Prostate gland (tissue), 2 donors: ENCODE measurements at regions not wholly inside any gene's neighbourhood (a gene's known extent, or its start where the extent isn't known, plus 50 kb on each side); places are given as distances from the start of the nearest gene placed in this dataset.
A peak's percentile ranks its signal among the peaks of the same experiment; 100 is the strongest.
"Not testable (repeated sequence)": the region's sequence is repeated elsewhere in the genome, so short reads cannot be mapped to it uniquely, and the experiment has no call there.

Experiments
- DNase-seq: peaks from one replicate; pipeline ENCODE4 v3.0.0-alpha.2; 2019; ENCODE audit warnings: low spot score
- H3K27ac ChIP-seq, 2 donors: fragments of 200-600 bp; sonication (generic); 2 replicates each; pipeline ENCODE4 v1.5.1; 2017 to 2019
- H3K27me3 ChIP-seq: fragments of 200-600 bp; sonication (generic); replicated peaks from 2 replicates; pipeline ENCODE4 v1.5.1; 2019; ENCODE audit not compliant: insufficient read depth
- H3K36me3 ChIP-seq, 2 donors: fragments of 200-600 bp; sonication (generic); 1 replicate in 1 of 2; 2 replicates in 1 of 2; pipeline versions ENCODE4 v1.5.1 to v1.8.1; 2017 to 2019
- H3K4me1 ChIP-seq: fragments of 200-600 bp; sonication (generic); replicated peaks from 2 replicates; pipeline ENCODE4 v1.5.1; 2019
- H3K4me3 ChIP-seq, 2 donors: fragments of 200-600 bp; sonication (generic); 2 replicates each; pipeline ENCODE4 v1.5.1; 2017 to 2019
- H3K9me3 ChIP-seq: fragments of 200-600 bp; sonication (generic); 2 replicates; pipeline ENCODE4 v1.5.1; 2017
- CTCF ChIP-seq, 4 experiments: fragments of 200-600 bp in 2 of 4; fragments of 450-650 bp in 2 of 4; sonication (generic) in 2 of 4; IDR thresholded peaks; 1 replicate in 3 of 4; 2 replicates in 1 of 4; pipeline ENCODE4 v1.5.1; 2016 to 2019; ENCODE audit warnings: antibody characterized with exemption in 4 of 4, mild to moderate bottlenecking in 2 of 4, moderate library complexity in 2 of 4
- POLR2A ChIP-seq: fragments of 450-650 bp; IDR thresholded peaks from one replicate; pipeline ENCODE4 v1.6.1; 2016; ENCODE audit warnings: antibody characterized with exemption, mild to moderate bottlenecking
- POLR2AphosphoS5 ChIP-seq: sonication (generic); formaldehyde crosslinking; IDR thresholded peaks from one replicate; pipeline ENCODE4 v1.6.1; 2017; ENCODE audit warnings: antibody characterized with exemption
- WGBS: methylation state at CpG from one replicate; pipeline ENCODE4 v1.1.5; 2018; 5-methylcytosine and 5-hydroxymethylcytosine counted together
- intact Hi-C: fragments of 100-400 bp; cut with DNase I; formaldehyde crosslinking; loops from one replicate; pipeline ENCODE4 v1.14.2; 2022

DNA sequence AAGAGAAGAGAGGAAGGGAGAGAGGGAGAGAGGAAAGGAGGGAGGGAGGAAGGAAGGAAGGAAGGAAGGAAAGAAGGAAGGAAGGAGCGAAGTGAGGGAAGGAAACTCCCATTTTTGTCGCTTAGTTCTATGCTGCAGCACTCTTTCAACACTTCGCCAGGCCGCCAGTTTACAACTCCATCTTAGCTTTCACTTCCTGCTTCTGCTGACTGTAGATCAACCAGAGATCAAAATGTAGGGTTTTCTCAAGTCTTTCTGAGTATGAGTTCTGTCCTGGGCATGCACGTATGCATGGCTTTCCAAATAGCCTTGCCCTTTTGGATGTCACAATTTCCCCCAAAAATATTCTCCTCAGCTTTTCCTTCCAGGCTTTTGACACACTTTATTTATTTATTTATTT, 723.4 kb downstream of the TRHDE start:
- no peak for DNase-seq
- 87% methylated on average over 5 of the region's 5 CpGs for WGBS
- Histone ChIP-seq H3K9me3 (no peaks in the 10 kb centered on the region), H3K36me3 (no peaks in the 10 kb centered on the region), H3K27ac (no peak overlapping the region), H3K27me3 (no peaks in the 10 kb centered on the region), H3K4me3 (no peak overlapping the region), H3K4me1 (no peaks in the 10 kb centered on the region)
- TF ChIP-seq POLR2AphosphoS5, result no peak
- no peak for TF ChIP-seq POLR2A
- no peak for TF ChIP-seq CTCF (IDR thresholded peaks at IDR 0.05)
- intact Hi-C loops, result no loop called here

- intact Hi-C loops, DNase-seq, H3K27me3 ChIP-seq, H3K4me1 ChIP-seq, H3K4me3 ChIP-seq, H3K36me3 ChIP-seq, H3K27ac ChIP-seq, H3K9me3 ChIP-seq: not testable (repeated sequence)
- 51% methylated on average over 3 of the region's 3 CpGs for WGBS
Measured at GRCh38 chr12:73001806-73002205, 729.6 kb downstream of the TRHDE start.

DNA sequence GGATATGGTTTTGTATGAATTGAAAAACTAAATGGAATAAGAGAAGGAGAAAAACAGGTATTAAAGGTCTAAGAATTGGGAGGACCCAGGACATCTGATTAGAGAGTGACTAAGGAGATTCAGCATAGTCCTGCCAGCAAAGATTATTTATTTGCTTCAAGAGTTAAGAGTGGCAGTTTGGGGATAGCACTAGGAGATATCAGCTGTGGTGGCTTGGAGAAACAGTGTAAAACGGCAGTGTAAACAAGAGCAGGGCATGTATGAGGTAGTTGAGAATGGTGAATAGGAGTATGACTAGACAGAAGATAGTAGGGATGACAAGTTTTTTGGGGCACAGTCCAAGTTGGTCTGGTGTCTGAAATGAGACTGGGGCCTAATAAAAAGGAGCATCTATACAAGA, 730.3 kb downstream of the TRHDE start:
- DNase-seq, H3K4me3 ChIP-seq, H3K4me1 ChIP-seq, H3K27me3 ChIP-seq, intact Hi-C loops, H3K36me3 ChIP-seq, H3K9me3 ChIP-seq, H3K27ac ChIP-seq: not testable (repeated sequence)
- 56% methylated on average over 1 of the region's 1 CpG for WGBS

- H3K4me3 ChIP-seq, DNase-seq, H3K4me1 ChIP-seq, H3K27me3 ChIP-seq, H3K9me3 ChIP-seq, intact Hi-C loops, H3K36me3 ChIP-seq, H3K27ac ChIP-seq: not testable (repeated sequence)
- 77% methylated on average over 3 of the region's 3 CpGs for WGBS
Measured at GRCh38 chr12:73009138-73009834, 737.1 kb downstream of the TRHDE start.

- intact Hi-C loops, result no loop called here
- Histone ChIP-seq H3K36me3 (no peaks in the 10 kb centered on the region), H3K4me3 (no peak overlapping the region), H3K9me3 (no peaks in the 10 kb centered on the region), H3K27me3 (no peaks in the 10 kb centered on the region), H3K4me1 (no peaks in the 10 kb centered on the region), H3K27ac (no peak overlapping the region)
- no peak for DNase-seq
- TF ChIP-seq POLR2A (no peak), POLR2AphosphoS5 (no peak), CTCF (IDR thresholded peaks at IDR 0.05) (no peak)
Measured at GRCh38 chr12:73017981-73018380, 745.8 kb downstream of the TRHDE start.

- no peaks in the 10 kb centered on the region for H3K27me3 ChIP-seq
- H3K36me3 ChIP-seq, result no peaks in the 10 kb centered on the region
- H3K4me3 ChIP-seq, result no peak overlapping the region
- 0% methylated on average over 1 of the region's 1 CpG for WGBS
- intact Hi-C loops, result no loop called here
- H3K4me1 ChIP-seq, result no peaks in the 10 kb centered on the region
- no peak for DNase-seq
- H3K9me3 ChIP-seq, result no peaks in the 10 kb centered on the region
- H3K27ac ChIP-seq, result no peak overlapping the region
- peak; percentile 65 for TF ChIP-seq POLR2AphosphoS5
- TF ChIP-seq POLR2A, result no peak
Measured at GRCh38 chr12:73053893-73054292, 781.7 kb downstream of the TRHDE start.

DNA sequence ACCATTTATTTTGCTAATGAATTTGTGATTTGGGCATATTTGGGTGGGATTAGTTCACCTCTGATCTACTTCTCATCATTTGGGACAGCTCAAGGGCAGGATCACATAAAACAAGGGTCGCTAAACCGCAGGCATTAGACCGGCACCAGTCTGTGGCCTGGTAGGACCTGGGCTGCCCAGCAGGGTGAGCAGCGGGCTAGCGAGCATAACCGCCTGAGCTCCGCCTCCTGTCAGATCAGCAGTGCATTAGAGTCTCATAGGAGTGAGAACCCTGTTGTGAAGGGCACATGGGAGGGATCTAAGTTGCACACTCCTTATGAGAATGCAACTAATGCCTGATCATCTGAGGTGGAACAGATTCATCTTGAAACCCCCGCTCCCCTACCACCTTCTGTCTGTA, 785.3 kb downstream of the TRHDE start:
- no peak for DNase-seq
- Histone ChIP-seq H3K27ac (no peak overlapping the region), H3K9me3 (no peaks in the 10 kb centered on the region), H3K36me3 (no peaks in the 10 kb centered on the region), H3K4me3 (no peak overlapping the region), H3K27me3 (no peaks in the 10 kb centered on the region), H3K4me1 (no peaks in the 10 kb centered on the region)
- no peak for TF ChIP-seq CTCF (IDR thresholded peaks at IDR 0.05)
- no peak for TF ChIP-seq POLR2AphosphoS5
- TF ChIP-seq POLR2A, result no peak
- intact Hi-C loops, result no loop called here
- WGBS, result 92% methylated on average over 8 of the region's 8 CpGs
